ENCODE measurements at regions not wholly inside any gene's neighbourhood (a gene's known extent, or its start where the extent isn't known, plus 50 kb on each side); places are given as distances from the start of the nearest gene placed in this dataset.

- Histone ChIP-seq H3K9me3 (no peaks in the 10 kb centered on the region), H3K4me1 (no peaks in the 10 kb centered on the region), H3K27ac (no peak overlapping the region), H3K4me3 (no peak overlapping the region), H3K36me3 (no peaks in the 10 kb centered on the region), H3K27me3 (replicated peaks in 1 of 7) (no peaks in the 10 kb centered on the region)
- no peak for DNase-seq
- intact Hi-C loops (cut with DNase I; ENCODE audit: low total_unique reads), result no loop called here
- no peak for TF ChIP-seq POLR2AphosphoS5 (IDR thresholded peaks at IDR 0.05)
- WGBS, 5 donors, result 57 to 100% (median 80%) methylated on average over 1 of the region's 1 CpG
Observed at GRCh38 chr11:95330302-95330701, 99.3 kb upstream of the SESN3 start.

- WGBS, 5 donors, result 68 to 85% (median 83%) methylated on average over 2 of the region's 2 CpGs
- no peaks in the 10 kb centered on the region for H3K4me1 ChIP-seq
- intact Hi-C loops (cut with DNase I; ENCODE audit: low total_unique reads), result no loop called here
Observed at GRCh38 chr11:95327273-95327948, 96.4 kb upstream of the SESN3 start.

GRCh38 chr11:95325777-95326258 is 94.8 kb upstream of the SESN3 start:
- no peaks in the 10 kb centered on the region for H3K27me3 ChIP-seq (replicated peaks in 1 of 7)
- DNase-seq, result no peak
- no peak overlapping the region for H3K4me3 ChIP-seq
- no peaks in the 10 kb centered on the region for H3K4me1 ChIP-seq
- intact Hi-C loops (cut with DNase I; ENCODE audit: low total_unique reads), result no loop called here
- 94 to 97% (median 95%) methylated on average over 8 of the region's 8 CpGs for WGBS, 5 donors
- no peaks in the 10 kb centered on the region for H3K36me3 ChIP-seq
- H3K27ac ChIP-seq, result no peak overlapping the region
- H3K9me3 ChIP-seq, result no peaks in the 10 kb centered on the region
- no peak for TF ChIP-seq POLR2A (IDR thresholded peaks at IDR 0.05)
- no peak for TF ChIP-seq POLR2AphosphoS5 (IDR thresholded peaks at IDR 0.05)
- TF ChIP-seq, protein P1, sequence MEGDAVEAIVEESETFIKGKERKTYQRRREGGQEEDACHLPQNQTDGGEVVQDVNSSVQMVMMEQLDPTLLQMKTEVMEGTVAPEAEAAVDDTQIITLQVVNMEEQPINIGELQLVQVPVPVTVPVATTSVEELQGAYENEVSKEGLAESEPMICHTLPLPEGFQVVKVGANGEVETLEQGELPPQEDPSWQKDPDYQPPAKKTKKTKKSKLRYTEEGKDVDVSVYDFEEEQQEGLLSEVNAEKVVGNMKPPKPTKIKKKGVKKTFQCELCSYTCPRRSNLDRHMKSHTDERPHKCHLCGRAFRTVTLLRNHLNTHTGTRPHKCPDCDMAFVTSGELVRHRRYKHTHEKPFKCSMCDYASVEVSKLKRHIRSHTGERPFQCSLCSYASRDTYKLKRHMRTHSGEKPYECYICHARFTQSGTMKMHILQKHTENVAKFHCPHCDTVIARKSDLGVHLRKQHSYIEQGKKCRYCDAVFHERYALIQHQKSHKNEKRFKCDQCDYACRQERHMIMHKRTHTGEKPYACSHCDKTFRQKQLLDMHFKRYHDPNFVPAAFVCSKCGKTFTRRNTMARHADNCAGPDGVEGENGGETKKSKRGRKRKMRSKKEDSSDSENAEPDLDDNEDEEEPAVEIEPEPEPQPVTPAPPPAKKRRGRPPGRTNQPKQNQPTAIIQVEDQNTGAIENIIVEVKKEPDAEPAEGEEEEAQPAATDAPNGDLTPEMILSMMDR (IDR thresholded peaks at IDR 0.05 in 8 of 11, conservative IDR thresholded peaks at IDR 0.05 in 3 of 11), result no peak

More at GRCh38 chr11:95327273-95327948, 96.4 kb upstream of the SESN3 start:
- no peak for DNase-seq
- no peak overlapping the region for H3K4me3 ChIP-seq
- no peaks in the 10 kb centered on the region for H3K27me3 ChIP-seq (replicated peaks in 1 of 7)
- TF ChIP-seq, protein P1 (IDR thresholded peaks at IDR 0.05 in 8 of 11, conservative IDR thresholded peaks at IDR 0.05 in 3 of 11), result no peak
- no peak for TF ChIP-seq POLR2A (IDR thresholded peaks at IDR 0.05)
- no peak for TF ChIP-seq POLR2AphosphoS5 (IDR thresholded peaks at IDR 0.05)
- no peak overlapping the region for H3K27ac ChIP-seq
- no peaks in the 10 kb centered on the region for H3K36me3 ChIP-seq
- no peaks in the 10 kb centered on the region for H3K9me3 ChIP-seq

DNA sequence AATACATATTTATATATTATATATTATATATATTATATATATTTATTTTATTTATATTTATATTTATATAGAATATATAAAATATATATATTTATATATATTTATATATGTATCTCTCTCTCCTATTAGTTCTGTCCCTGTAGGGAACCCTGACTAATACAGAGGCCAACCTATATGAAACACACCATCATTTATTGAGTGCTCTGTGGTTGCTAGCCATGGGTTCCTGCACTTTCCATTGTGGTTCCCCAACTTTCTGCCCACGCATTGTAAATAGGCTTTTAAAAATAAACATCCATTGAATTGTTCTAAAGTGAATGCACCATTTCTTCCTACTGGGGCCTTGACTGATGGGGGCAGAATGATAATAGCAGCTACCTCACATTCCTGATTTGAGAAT is 93.8 kb upstream of the SESN3 start:
- TF ChIP-seq, protein P1 (IDR thresholded peaks at IDR 0.05 in 8 of 11, conservative IDR thresholded peaks at IDR 0.05 in 3 of 11), result no peak
- TF ChIP-seq POLR2AphosphoS5 (IDR thresholded peaks at IDR 0.05) (no peak), POLR2A (IDR thresholded peaks at IDR 0.05) (no peak)
- intact Hi-C loops (cut with DNase I; ENCODE audit: low total_unique reads), result no loop called here
- no peak overlapping the region for H3K4me3 ChIP-seq
- DNase-seq, result no peak
- H3K36me3 ChIP-seq, result no peaks in the 10 kb centered on the region
- 66 to 83% (median 72%) methylated on average over 1 of the region's 1 CpG for WGBS, 5 donors
- peaks cover 0 to under 1% (median 0%) of the 10 kb centered on the region in 6 donors for H3K4me1 ChIP-seq
- H3K27ac ChIP-seq, result no peak overlapping the region
- H3K27me3 ChIP-seq (replicated peaks in 1 of 7), result no peaks in the 10 kb centered on the region
- H3K9me3 ChIP-seq, result no peaks in the 10 kb centered on the region

Data from spleen (tissue), 11 donors.